Anterior cingulate cortex (tissue), 58 donors: ENCODE measurements at regions not wholly inside any gene's neighbourhood (a gene's known extent, or its start where the extent isn't known, plus 50 kb on each side); places are given as distances from the start of the nearest gene placed in this dataset.

Source experiments
- DNase-seq, 58 donors: peaks; one replicate each; lab custom pipeline; 2025; lab: John Stamatoyannopoulos, UW

- DNase-seq = no peak
Measured at GRCh38 chr4:23741681-23742191, 148.1 kb downstream of the PPARGC1A start.

DNA sequence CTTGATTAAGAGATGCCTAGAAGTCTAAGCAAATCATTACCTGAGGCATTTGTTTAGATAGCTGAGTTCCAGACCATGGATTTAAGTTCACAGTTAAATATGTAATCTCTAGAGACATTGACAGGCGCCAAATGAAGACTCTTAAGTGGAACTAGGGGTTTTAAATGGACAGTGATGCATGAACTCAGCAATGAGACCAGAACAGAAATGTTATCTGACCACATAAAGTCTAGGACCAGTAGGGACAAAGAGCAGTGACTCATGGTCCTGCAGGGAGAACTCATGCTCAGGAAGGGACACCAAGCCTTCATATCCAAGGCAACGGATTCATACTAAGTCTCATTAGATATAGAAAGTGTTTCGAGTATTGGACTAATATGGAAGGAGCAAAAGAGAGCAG lies 152.3 kb downstream of the PPARGC1A start:
- DNase-seq = no peak

- DNase-seq = no peak
Measured at GRCh38 chr4:23736466-23736865, 153.4 kb downstream of the PPARGC1A start.

DNA sequence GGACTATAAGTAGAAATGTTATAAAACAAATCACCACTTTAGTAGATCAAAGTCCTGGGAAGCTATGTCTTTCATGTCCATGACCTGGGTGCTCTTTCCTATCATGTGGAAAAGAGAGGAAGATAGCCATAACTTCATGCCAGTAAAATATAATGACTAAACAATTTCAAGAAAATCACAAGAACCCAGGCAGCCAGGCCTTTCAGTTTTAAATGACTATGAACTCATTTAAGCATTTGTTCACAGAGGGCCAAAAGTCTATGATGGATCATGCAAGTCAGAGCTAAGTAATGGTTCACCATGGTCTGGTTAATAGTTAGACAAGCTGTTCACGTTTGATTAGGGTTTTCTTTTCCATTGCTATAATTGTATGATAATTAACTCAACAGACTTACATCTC lies 155.8 kb downstream of the PPARGC1A start:
- DNase-seq = no peak

DNA sequence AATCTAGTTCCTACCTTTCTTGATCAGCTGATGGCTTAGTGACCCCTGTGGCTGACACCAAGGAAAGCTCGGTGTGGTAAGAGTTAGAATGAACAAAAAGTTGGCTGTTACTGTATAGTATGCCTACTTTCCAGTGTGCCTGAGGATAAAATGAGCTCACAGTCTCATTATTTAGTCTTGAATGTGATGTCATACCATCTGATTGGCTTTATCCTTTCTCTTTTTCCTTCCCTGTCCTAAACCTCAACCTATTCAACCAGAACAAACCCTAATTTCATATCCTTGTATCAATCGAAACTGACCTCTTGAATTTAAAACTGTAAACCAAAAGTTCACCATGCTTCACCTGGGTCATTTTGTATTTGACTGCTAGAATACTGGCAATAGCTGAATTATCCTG lies 156.4 kb downstream of the PPARGC1A start:
- DNase-seq = no peak

GRCh38 chr4:23730998-23731397 lies 158.8 kb downstream of the PPARGC1A start:
- DNase-seq = no peak

DNA sequence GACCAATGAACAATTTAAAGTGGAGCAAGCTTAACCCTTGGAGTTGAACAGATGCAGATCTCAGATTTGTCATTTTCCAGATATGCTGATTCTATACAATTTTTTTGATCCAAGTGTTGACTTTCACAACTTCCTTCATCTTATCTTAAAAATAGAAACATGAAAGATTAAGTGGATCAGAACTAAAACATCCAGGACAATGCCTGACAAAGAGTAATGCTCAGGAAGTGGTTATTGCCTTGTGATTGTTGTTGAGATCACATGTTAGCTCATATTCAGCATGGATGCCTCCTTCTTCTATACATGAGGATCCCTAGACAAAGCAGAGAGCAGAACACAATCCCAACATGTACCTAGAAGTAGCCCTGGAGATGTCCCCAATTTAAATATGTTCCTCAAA lies 160.9 kb downstream of the PPARGC1A start:
- no peak for DNase-seq

GRCh38 chr4:23728393-23728792 lies 161.5 kb downstream of the PPARGC1A start:
- DNase-seq = peak in 3 of 58 donors; percentile 0 to 4 (median 3)

DNA sequence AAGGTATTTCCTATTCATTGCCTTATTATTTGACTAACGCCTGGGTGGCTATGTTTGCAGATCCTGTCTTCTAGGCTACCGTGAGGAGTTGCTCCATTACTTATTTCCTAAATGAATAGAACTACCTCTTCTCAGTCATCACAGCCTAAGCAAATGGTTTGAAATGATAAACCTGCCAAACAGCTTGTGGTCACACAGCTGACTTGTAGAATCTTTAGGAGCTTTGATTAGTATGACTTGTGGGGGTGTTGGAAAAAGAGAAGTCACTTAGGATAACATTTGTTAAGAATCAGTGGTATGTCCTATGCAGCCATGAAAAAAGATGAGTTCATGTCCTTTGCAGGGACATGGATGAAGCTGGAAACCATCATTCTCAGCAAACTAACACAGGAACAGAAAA lies 169.3 kb downstream of the PPARGC1A start:
- no peak for DNase-seq

DNA sequence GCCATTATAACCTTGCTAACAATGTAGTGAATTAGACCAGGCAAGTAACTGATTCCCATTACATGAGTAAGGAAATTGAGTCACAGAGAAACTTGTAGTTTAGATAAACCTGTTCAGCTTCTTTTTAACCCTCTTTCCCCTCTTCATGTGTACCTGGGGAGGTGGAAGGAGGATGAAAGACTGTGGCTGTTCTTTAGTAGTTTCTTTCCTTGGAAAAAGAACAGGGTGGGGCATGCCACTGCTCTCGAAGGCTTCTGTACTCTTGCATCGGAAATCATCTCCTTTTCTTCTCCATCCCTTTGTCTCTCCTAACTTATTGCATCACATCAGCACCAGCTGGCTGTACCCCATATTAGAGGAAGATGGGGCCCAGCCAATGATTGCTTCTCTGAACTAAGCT lies 171.4 kb downstream of the PPARGC1A start:
- DNase-seq = no peak

GRCh38 chr4:23717528-23718248 lies 172.2 kb downstream of the PPARGC1A start:
- no peak for DNase-seq

GRCh38 chr4:23710298-23710697 lies 179.5 kb downstream of the PPARGC1A start:
- no peak for DNase-seq

GRCh38 chr4:23707652-23708026 lies 182.2 kb downstream of the PPARGC1A start:
- DNase-seq = no peak

- no peak for DNase-seq
Measured at GRCh38 chr4:23706972-23707651, 182.7 kb downstream of the PPARGC1A start.

GRCh38 chr4:23700197-23700596 lies 189.7 kb downstream of the PPARGC1A start:
- no peak for DNase-seq

- peak in 21 of 58 donors; percentile 1 to 47 (median 5) for DNase-seq
Measured at GRCh38 chr4:23697722-23698121, 192.1 kb downstream of the PPARGC1A start.

DNA sequence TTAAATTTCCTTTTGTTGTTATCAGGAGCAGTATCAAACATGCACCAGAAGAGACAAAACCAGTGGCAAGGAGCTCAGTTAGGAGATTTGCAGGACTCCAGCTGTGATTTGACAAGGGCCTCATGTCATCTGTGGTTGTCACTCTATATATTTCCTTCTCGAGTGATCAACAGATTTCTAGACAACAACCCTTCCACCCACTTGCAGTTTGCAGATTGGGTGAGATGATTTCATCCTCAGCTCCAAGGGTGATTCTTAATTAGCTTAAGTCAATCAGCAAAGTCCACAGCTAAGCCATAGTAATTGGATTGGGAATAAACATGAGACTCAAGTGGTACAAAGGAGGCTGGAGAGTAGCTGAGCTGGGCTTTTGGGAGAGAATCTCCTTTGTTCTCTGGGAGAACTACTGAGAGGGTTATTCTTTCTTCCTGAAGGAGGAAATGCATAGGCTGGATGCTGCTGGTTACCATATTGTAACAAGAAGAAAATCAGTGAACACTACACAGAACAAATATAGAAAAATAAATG lies 192.8 kb downstream of the PPARGC1A start:
- no peak for DNase-seq

DNA sequence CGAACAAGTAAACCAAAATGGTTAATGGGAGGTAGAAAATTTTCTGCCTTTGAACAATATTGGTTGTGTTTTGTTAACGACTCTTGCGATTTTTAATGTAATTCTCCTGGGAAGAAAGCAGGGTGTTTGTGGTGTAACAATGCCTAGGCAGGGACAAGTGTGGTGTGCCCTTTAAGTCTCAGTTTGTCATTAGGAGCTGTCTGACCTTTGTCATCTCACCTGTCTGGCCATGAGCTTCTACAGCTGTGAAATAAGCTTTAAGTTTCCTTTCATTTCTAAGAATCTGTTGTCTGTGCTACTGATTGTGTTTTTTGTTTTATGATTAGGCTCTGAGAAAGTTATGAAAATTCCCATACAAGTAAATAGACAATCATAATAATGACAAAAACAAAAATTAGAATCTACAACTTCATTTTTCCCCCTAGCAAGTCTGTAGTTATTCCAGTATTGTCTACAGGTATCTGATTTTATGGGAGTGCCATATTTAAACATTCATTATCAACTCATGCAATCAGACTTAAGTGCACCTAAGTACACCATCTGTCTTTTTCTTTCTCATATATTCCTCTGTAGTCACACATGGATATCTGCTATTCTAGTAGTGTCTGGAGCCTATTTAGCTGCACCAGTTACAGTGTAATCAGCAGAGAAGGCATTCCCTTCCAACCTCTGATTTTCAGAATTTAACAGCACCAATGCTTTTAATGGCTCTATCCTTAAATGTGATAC lies 203.5 kb downstream of the PPARGC1A start:
- DNase-seq = peak in 1 of 58 donors; percentile 13

DNA sequence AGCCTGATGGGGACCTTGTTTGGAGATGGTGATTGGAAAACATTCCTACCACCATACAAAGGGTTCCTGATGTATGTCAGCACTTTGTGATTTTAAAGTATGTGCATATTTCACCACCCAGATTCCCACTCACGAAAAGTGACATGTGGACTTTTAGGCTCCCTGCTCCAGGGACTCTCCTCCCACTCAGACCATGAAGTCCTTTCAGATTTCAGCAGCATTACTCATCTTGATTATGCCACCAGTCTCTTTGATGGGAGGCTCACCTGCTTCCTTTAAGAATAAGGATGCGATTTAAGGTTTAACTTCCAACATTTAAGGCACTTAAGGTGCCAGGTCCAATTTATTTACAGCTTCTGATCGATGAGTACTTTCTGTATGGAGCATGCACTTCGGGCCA lies 204.4 kb downstream of the PPARGC1A start:
- DNase-seq = no peak

- no peak for DNase-seq
Measured at GRCh38 chr4:23680671-23681518, 209.0 kb downstream of the PPARGC1A start.
